WI38 (cell line): ENCODE measurements at regions not wholly inside any gene's neighbourhood (a gene's known extent, or its start where the extent isn't known, plus 50 kb on each side); places are given as distances from the start of the nearest gene placed in this dataset.

Source experiments
- H3K4me3 ChIP-seq: 2 replicates; pipeline ENCODE4 v1.5.1; 2011; ENCODE audit warnings: low read depth, mild to moderate bottlenecking, control low read depth, low read length
- CTCF ChIP-seq: IDR thresholded peaks from 2 replicates; pipeline ENCODE4 v1.5.1; 2012; ENCODE audit warnings: low read depth, mild to moderate bottlenecking, control low read depth, low read length

GRCh38 chr13:39874331-39875053 is 219.0 kb downstream of the COG6 start:
- no peak for TF ChIP-seq CTCF
- no peak overlapping the region for H3K4me3 ChIP-seq

GRCh38 chr13:39875111-39875987 is 219.9 kb downstream of the COG6 start:
- no peak for TF ChIP-seq CTCF
- H3K4me3 ChIP-seq, result no peak overlapping the region

GRCh38 chr13:39876258-39876657 is 220.8 kb downstream of the COG6 start:
- no peak for TF ChIP-seq CTCF
- H3K4me3 ChIP-seq, result no peak overlapping the region

- no peak overlapping the region for H3K4me3 ChIP-seq
- TF ChIP-seq CTCF, result no peak
Measured at GRCh38 chr13:39877134-39877533, 221.7 kb downstream of the COG6 start.

- TF ChIP-seq CTCF, result no peak
Measured at GRCh38 chr13:39879286-39880035, 224.0 kb downstream of the COG6 start.

GRCh38 chr13:39881383-39881782 is 225.9 kb downstream of the COG6 start:
- no peak overlapping the region for H3K4me3 ChIP-seq
- no peak for TF ChIP-seq CTCF

More at GRCh38 chr13:39879286-39880035, 224.0 kb downstream of the COG6 start:
- no peak overlapping the region for H3K4me3 ChIP-seq

GRCh38 chr13:39881887-39882286 is 226.4 kb downstream of the COG6 start:
- no peak overlapping the region for H3K4me3 ChIP-seq
- TF ChIP-seq CTCF, result no peak
